GM06990 (cell line): ENCODE measurements at regions not wholly inside any gene's neighbourhood (a gene's known extent, or its start where the extent isn't known, plus 50 kb on each side); places are given as distances from the start of the nearest gene placed in this dataset.

Experiments used
- DNase-seq: peaks from one replicate; pipeline ENCODE4 v3.0.0-alpha.2; 2011; ENCODE audit not compliant: insufficient read length; ENCODE audit errors: extremely low read depth
- H3K27me3 ChIP-seq: replicated peaks from 2 replicates; pipeline ENCODE4 v1.6.0; 2011; ENCODE audit warnings: low read length; ENCODE audit not compliant: control insufficient read depth, insufficient read depth
- H3K36me3 ChIP-seq: 2 replicates; pipeline ENCODE4 v1.5.1; 2011; ENCODE audit warnings: low read length; ENCODE audit not compliant: control insufficient read depth, insufficient read depth
- H3K4me3 ChIP-seq: replicated peaks from 2 replicates; pipeline ENCODE4 v1.5.1; 2011; ENCODE audit warnings: low read depth, mild to moderate bottlenecking, control low read depth, low read length
- TF ChIP-seq, protein P1 (sequence below): IDR thresholded peaks from 2 replicates; pipeline ENCODE4 v1.5.1; 2011; ENCODE audit warnings: low read length, control low read depth, mild to moderate bottlenecking, inconsistent platforms; ENCODE audit not compliant: insufficient read depth, poor library complexity, severe bottlenecking

DNA sequence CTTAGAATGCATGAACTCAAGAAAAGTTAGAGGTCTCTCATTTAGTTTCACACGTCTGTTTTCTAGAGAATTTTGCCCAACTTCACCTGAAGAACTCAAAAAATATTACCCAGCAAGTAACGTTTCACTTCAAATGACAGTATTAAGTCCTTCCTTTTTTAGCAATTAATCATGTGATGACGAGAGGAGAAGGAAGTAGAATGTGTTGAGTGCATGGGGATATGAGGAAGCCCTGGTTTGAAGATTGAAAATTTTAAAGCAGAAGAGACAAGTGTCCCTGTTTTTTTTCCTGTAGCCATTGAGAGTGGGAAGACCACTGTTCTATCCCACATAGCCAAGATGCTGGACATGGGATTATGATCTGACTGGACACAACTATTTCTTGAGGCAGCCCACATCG lies 406.3 kb upstream of the CPEB2 start:
- no peak for DNase-seq
- Histone ChIP-seq H3K36me3 (no peaks in the 10 kb centered on the region), H3K27me3 (no peaks in the 10 kb centered on the region), H3K4me3 (no peak overlapping the region)
- TF ChIP-seq, protein P1, sequence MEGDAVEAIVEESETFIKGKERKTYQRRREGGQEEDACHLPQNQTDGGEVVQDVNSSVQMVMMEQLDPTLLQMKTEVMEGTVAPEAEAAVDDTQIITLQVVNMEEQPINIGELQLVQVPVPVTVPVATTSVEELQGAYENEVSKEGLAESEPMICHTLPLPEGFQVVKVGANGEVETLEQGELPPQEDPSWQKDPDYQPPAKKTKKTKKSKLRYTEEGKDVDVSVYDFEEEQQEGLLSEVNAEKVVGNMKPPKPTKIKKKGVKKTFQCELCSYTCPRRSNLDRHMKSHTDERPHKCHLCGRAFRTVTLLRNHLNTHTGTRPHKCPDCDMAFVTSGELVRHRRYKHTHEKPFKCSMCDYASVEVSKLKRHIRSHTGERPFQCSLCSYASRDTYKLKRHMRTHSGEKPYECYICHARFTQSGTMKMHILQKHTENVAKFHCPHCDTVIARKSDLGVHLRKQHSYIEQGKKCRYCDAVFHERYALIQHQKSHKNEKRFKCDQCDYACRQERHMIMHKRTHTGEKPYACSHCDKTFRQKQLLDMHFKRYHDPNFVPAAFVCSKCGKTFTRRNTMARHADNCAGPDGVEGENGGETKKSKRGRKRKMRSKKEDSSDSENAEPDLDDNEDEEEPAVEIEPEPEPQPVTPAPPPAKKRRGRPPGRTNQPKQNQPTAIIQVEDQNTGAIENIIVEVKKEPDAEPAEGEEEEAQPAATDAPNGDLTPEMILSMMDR: no peak

DNA sequence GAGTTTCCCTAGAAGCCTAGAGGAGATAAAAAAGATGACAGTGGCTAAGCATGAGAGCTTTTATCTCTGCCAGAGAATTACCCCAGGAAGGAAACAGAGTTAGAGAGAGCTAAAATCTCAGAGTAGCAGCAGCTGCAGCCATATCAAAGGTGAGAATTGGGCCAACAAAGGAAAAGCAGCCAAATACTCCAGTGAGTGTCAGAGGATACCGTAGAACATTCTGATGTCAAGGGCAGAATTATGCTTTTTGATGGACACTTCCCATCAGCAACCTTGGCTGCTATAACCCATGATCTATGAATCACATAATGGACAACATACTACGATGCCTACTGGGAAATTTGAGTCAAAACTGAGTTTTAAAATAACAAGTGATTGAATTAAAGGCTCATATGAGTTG lies 405.8 kb upstream of the CPEB2 start:
- TF ChIP-seq, protein P1: no peak
- DNase-seq: no peak
- Histone ChIP-seq H3K27me3 (no peaks in the 10 kb centered on the region), H3K36me3 (no peaks in the 10 kb centered on the region), H3K4me3 (no peak overlapping the region)

DNA sequence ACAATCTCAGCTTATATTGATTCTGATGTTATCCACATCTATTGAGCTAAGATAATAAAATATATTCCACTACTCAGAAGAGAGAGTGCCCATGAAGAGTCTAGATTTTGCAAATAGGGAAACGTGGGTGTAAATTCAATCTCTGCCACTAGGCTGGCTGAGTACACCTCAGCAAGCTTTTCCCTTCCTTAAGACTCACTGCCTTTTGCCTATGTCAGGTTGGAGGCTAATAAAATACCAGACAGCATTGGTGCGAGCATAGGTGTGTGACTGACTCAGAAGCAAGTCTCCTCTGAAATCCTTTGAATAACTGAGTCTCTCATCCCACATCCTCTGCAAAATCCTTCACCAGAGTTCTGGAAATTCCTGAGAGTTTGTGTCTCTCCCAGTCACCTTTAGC lies 405.4 kb upstream of the CPEB2 start:
- no peaks in the 10 kb centered on the region for H3K27me3 ChIP-seq
- TF ChIP-seq, protein P1: no peak
- DNase-seq: no peak
- H3K36me3 ChIP-seq: no peaks in the 10 kb centered on the region
- no peak overlapping the region for H3K4me3 ChIP-seq

DNA sequence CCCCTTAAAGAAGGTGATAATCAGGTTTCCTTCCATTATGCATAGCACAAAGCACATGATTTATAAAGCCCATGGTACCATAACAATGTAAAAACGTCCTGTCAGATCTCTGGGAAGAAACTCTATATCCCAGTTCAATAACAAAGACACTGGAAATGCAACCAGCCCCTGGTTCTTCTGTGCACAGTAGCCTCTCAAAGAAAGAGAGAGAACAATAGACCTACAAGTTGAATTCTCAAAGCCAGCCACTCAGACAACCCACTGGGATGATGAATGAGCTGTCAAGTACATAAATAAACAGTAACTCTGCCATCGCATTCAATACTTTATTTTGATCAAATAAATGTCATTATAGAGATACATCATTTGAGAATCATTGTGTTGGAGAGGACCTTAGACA lies 400.1 kb upstream of the CPEB2 start:
- TF ChIP-seq, protein P1: no peak
- Histone ChIP-seq H3K36me3 (no peaks in the 10 kb centered on the region), H3K4me3 (no peak overlapping the region), H3K27me3 (no peaks in the 10 kb centered on the region)
- no peak for DNase-seq

DNA sequence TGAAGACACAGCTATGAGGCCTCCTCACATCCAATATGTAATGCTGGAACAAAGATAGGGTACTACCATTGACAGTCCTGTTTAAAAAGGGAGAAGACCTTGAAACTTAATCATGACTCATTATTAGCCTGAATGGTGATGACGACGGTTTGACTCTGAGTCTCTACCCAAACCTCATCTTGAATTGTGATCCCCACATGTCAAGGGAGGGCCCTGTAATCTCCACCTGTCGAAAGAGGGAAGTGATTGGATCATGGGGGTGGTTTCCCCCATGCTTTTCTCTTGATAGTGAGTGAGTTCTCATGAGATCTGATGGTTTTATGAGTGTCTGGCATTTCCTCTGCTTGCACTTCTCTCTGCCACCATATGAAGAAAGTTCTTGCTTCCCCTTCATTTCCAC lies 395.3 kb upstream of the CPEB2 start:
- DNase-seq: no peak
- no peak overlapping the region for H3K4me3 ChIP-seq
- H3K27me3 ChIP-seq: no peaks in the 10 kb centered on the region
- TF ChIP-seq, protein P1: no peak
- no peaks in the 10 kb centered on the region for H3K36me3 ChIP-seq

DNA sequence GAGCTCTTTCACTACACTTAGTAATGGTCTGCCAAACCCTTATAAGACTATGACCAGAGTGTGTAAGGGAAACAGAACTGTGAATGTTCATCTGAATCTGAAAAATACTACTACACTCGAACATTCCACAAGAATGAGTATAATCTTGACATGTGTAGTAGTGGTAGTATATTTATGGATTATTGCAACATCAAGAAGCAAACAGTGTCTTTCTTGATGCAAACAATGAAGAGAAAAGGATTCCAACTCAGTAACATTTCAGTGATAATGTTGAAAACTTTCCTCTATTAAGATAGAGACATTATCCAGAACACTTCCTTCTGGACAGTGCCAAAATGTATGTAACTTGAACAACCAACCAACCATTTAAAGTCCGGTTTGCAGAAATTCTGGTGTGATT lies 394.7 kb upstream of the CPEB2 start:
- no peaks in the 10 kb centered on the region for H3K36me3 ChIP-seq
- no peaks in the 10 kb centered on the region for H3K27me3 ChIP-seq
- TF ChIP-seq, protein P1: no peak
- no peak overlapping the region for H3K4me3 ChIP-seq
- DNase-seq: no peak
